NB4 (cell line): ENCODE measurements at regions not wholly inside any gene's neighbourhood (a gene's known extent, or its start where the extent isn't known, plus 50 kb on each side); places are given as distances from the start of the nearest gene placed in this dataset.

Source experiments
- DNase-seq: peaks from one replicate; pipeline ENCODE4 v3.0.0; 2010; ENCODE audit warnings: low read depth
- H3K4me3 ChIP-seq: one replicate; pipeline ENCODE4 v1.5.1; 2011; ENCODE audit warnings: mild to moderate bottlenecking, low read depth, low read length, moderate library complexity
- CTCF ChIP-seq: IDR thresholded peaks from one replicate; pipeline ENCODE4 v1.5.1; 2012; ENCODE audit warnings: low read depth, low read length
- MAX ChIP-seq: IDR thresholded peaks from 2 replicates; pipeline ENCODE4 v1.6.1; 2011; ENCODE audit warnings: low read depth, low read length
- MYC ChIP-seq: IDR thresholded peaks from 2 replicates; pipeline ENCODE4 v1.6.1; 2011; ENCODE audit warnings: low read depth, low read length
- POLR2A ChIP-seq: IDR thresholded peaks from 2 replicates; pipeline ENCODE4 v1.6.1; 2011; ENCODE audit warnings: mild to moderate bottlenecking; ENCODE audit not compliant: insufficient read length; ENCODE audit errors: extremely low read depth

GRCh38 chr10:91684841-91685240 is 52.0 kb upstream of the PPP1R3C start:
- TF ChIP-seq MAX: no peak
- no peak for TF ChIP-seq CTCF
- no peak for TF ChIP-seq MYC
- no peak for TF ChIP-seq POLR2A
- H3K4me3 ChIP-seq: no peak overlapping the region
- no peak for DNase-seq

GRCh38 chr10:91683975-91684374 is 51.1 kb upstream of the PPP1R3C start:
- no peak for DNase-seq
- TF ChIP-seq CTCF (no peak), MYC (no peak), POLR2A (no peak), MAX (no peak)
- H3K4me3 ChIP-seq: no peak overlapping the region

- TF ChIP-seq CTCF (no peak), MYC (no peak), POLR2A (no peak), MAX (no peak)
- DNase-seq: no peak
- no peak overlapping the region for H3K4me3 ChIP-seq
Observed at GRCh38 chr10:91682912-91683311, 50.0 kb upstream of the PPP1R3C start.
